ENCODE measurements at regions not wholly inside any gene's neighbourhood (a gene's known extent, or its start where the extent isn't known, plus 50 kb on each side); places are given as distances from the start of the nearest gene placed in this dataset.
A peak's percentile ranks its signal among the peaks of the same experiment; 100 is the strongest.

GRCh38 chr14:98900798-98901197, 371.2 kb downstream of the BCL11B start:
- DNase-seq (ENCODE audit: low read depth): no peak
- H3K4me3 ChIP-seq (ENCODE audit: low read depth, low read length): no peak overlapping the region
- TF ChIP-seq CTCF (IDR thresholded peaks at IDR 0.05; ENCODE audit: low read depth, low read length, missing control alignments): no peak
- in situ Hi-C loops (cut with HindIII; ENCODE audit: low sequenced_read_pairs): no loop called here

- TF ChIP-seq CTCF (IDR thresholded peaks at IDR 0.05; ENCODE audit: low read depth, low read length, missing control alignments): no peak
- no peak for DNase-seq (ENCODE audit: low read depth)
- H3K4me3 ChIP-seq (ENCODE audit: low read depth, low read length): no peak overlapping the region
- in situ Hi-C loops (cut with HindIII; ENCODE audit: low sequenced_read_pairs): no loop called here
Observed at GRCh38 chr14:98901511-98902205, 370.3 kb downstream of the BCL11B start.

GRCh38 chr14:98903371-98903770, 368.6 kb downstream of the BCL11B start:
- in situ Hi-C loops (cut with HindIII; ENCODE audit: low sequenced_read_pairs): no loop called here
- no peak for DNase-seq (ENCODE audit: low read depth)
- TF ChIP-seq CTCF (IDR thresholded peaks at IDR 0.05; ENCODE audit: low read depth, low read length, missing control alignments): no peak
- H3K4me3 ChIP-seq (ENCODE audit: low read depth, low read length): no peak overlapping the region

GRCh38 chr14:98904677-98905076, 367.3 kb downstream of the BCL11B start:
- TF ChIP-seq CTCF (IDR thresholded peaks at IDR 0.05; ENCODE audit: low read depth, low read length, missing control alignments): no peak
- DNase-seq (ENCODE audit: low read depth): no peak
- no peak overlapping the region for H3K4me3 ChIP-seq (ENCODE audit: low read depth, low read length)
- in situ Hi-C loops (cut with HindIII; ENCODE audit: low sequenced_read_pairs): no loop called here

GRCh38 chr14:98906123-98906995, 365.6 kb downstream of the BCL11B start:
- no peak for TF ChIP-seq CTCF (IDR thresholded peaks at IDR 0.05; ENCODE audit: low read depth, low read length, missing control alignments)
- in situ Hi-C loops (cut with HindIII; ENCODE audit: low sequenced_read_pairs): no loop called here
- no peak overlapping the region for H3K4me3 ChIP-seq (ENCODE audit: low read depth, low read length)
- peak; percentile 19 for DNase-seq (ENCODE audit: low read depth)

GRCh38 chr14:98907271-98907670, 364.7 kb downstream of the BCL11B start:
- no peak overlapping the region for H3K4me3 ChIP-seq (ENCODE audit: low read depth, low read length)
- in situ Hi-C loops (cut with HindIII; ENCODE audit: low sequenced_read_pairs): no loop called here
- TF ChIP-seq CTCF (IDR thresholded peaks at IDR 0.05; ENCODE audit: low read depth, low read length, missing control alignments): no peak
- no peak for DNase-seq (ENCODE audit: low read depth)
